Fibroblast of villous mesenchyme (primary cell): ENCODE measurements at regions not wholly inside any gene's neighbourhood (a gene's known extent, or its start where the extent isn't known, plus 50 kb on each side); places are given as distances from the start of the nearest gene placed in this dataset.

Source experiments
- DNase-seq: peaks from one replicate; pipeline ENCODE4 v3.0.0-alpha.2; 2010; ENCODE audit warnings: low read depth
- H3K4me3 ChIP-seq: 2 replicates; pipeline ENCODE4 v1.5.1; 2011; ENCODE audit warnings: low read depth, mild to moderate bottlenecking, low read length
- CTCF ChIP-seq: IDR thresholded peaks from 2 replicates; pipeline ENCODE4 v1.5.1; 2012; ENCODE audit warnings: low read depth, mild to moderate bottlenecking, low read length; ENCODE audit not compliant: insufficient read depth

- peak; percentile 23 for TF ChIP-seq CTCF
- DNase-seq = no peak
- no peak overlapping the region for H3K4me3 ChIP-seq
Observed at GRCh38 chr20:9966966-9967365, 67.8 kb upstream of the ANKEF1 start.

GRCh38 chr20:9963029-9963428, 71.8 kb upstream of the ANKEF1 start:
- no peak for TF ChIP-seq CTCF
- DNase-seq = no peak
- no peak overlapping the region for H3K4me3 ChIP-seq

- TF ChIP-seq CTCF = no peak
- DNase-seq = no peak
Observed at GRCh38 chr20:9958693-9959092, 76.1 kb upstream of the ANKEF1 start.

GRCh38 chr20:9955646-9956045, 79.1 kb upstream of the ANKEF1 start:
- no peak for TF ChIP-seq CTCF
- H3K4me3 ChIP-seq = no peak overlapping the region
- no peak for DNase-seq

More at GRCh38 chr20:9958693-9959092, 76.1 kb upstream of the ANKEF1 start:
- no peak overlapping the region for H3K4me3 ChIP-seq

GRCh38 chr20:9949563-9949962, 85.2 kb upstream of the ANKEF1 start:
- no peak overlapping the region for H3K4me3 ChIP-seq
- no peak for TF ChIP-seq CTCF
- no peak for DNase-seq

- no peak for TF ChIP-seq CTCF
- no peak for DNase-seq
- no peak overlapping the region for H3K4me3 ChIP-seq
Observed at GRCh38 chr20:9945408-9945807, 89.4 kb upstream of the ANKEF1 start.

GRCh38 chr20:9942736-9943135, 92.1 kb upstream of the ANKEF1 start:
- TF ChIP-seq CTCF = no peak
- H3K4me3 ChIP-seq = no peak overlapping the region
- DNase-seq = no peak
